NB4 (cell line): ENCODE measurements at regions not wholly inside any gene's neighbourhood (a gene's known extent, or its start where the extent isn't known, plus 50 kb on each side); places are given as distances from the start of the nearest gene placed in this dataset.
A peak's percentile ranks its signal among the peaks of the same experiment; 100 is the strongest.

Experiments used
- DNase-seq: peaks from one replicate; pipeline ENCODE4 v3.0.0; 2010; ENCODE audit warnings: low read depth
- H3K4me3 ChIP-seq: one replicate; pipeline ENCODE4 v1.5.1; 2011; ENCODE audit warnings: mild to moderate bottlenecking, low read depth, low read length, moderate library complexity
- CTCF ChIP-seq: IDR thresholded peaks from one replicate; pipeline ENCODE4 v1.5.1; 2012; ENCODE audit warnings: low read depth, low read length
- MAX ChIP-seq: IDR thresholded peaks from 2 replicates; pipeline ENCODE4 v1.6.1; 2011; ENCODE audit warnings: low read depth, low read length
- MYC ChIP-seq: IDR thresholded peaks from 2 replicates; pipeline ENCODE4 v1.6.1; 2011; ENCODE audit warnings: low read depth, low read length
- POLR2A ChIP-seq: IDR thresholded peaks from 2 replicates; pipeline ENCODE4 v1.6.1; 2011; ENCODE audit warnings: mild to moderate bottlenecking; ENCODE audit not compliant: insufficient read length; ENCODE audit errors: extremely low read depth

GRCh38 chr1:238745069-238745468 lies 641.3 kb upstream of the CHRM3 start:
- TF ChIP-seq CTCF (no peak), MAX (no peak), POLR2A (no peak), MYC (no peak)
- no peak overlapping the region for H3K4me3 ChIP-seq
- no peak for DNase-seq

GRCh38 chr1:238738892-238739291 lies 647.5 kb upstream of the CHRM3 start:
- no peak for DNase-seq
- no peak for TF ChIP-seq MYC
- no peak for TF ChIP-seq MAX
- no peak for TF ChIP-seq CTCF
- no peak overlapping the region for H3K4me3 ChIP-seq

- TF ChIP-seq CTCF: no peak
- TF ChIP-seq MAX: no peak
- no peak for TF ChIP-seq MYC
- TF ChIP-seq POLR2A: no peak
- DNase-seq: no peak
- H3K4me3 ChIP-seq: no peak overlapping the region
These were observed 658.7 kb upstream of the CHRM3 start for GRCh38 chr1:238727670-238728069.

- no peak for TF ChIP-seq MAX
- TF ChIP-seq MYC: no peak
- no peak for TF ChIP-seq CTCF
- TF ChIP-seq POLR2A: no peak
- H3K4me3 ChIP-seq: no peak overlapping the region
- DNase-seq: peak; percentile 6
These were observed 663.6 kb upstream of the CHRM3 start for GRCh38 chr1:238722812-238723211.

- H3K4me3 ChIP-seq: no peak overlapping the region
- DNase-seq: peak; percentile 15
- TF ChIP-seq POLR2A: no peak
- peak; percentile 13 for TF ChIP-seq CTCF
- TF ChIP-seq MAX: no peak
- TF ChIP-seq MYC: no peak
These were observed 675.7 kb upstream of the CHRM3 start for GRCh38 chr1:238710697-238711096.

GRCh38 chr1:238701024-238701423 lies 685.3 kb upstream of the CHRM3 start:
- TF ChIP-seq MAX (no peak), CTCF (no peak), POLR2A (no peak), MYC (no peak)
- H3K4me3 ChIP-seq: no peak overlapping the region
- DNase-seq: no peak
